DMS114 treated with DMSO at 0.1 percent for 48 hours (cell line): ENCODE measurements at regions not wholly inside any gene's neighbourhood (a gene's known extent, or its start where the extent isn't known, plus 50 kb on each side); places are given as distances from the start of the nearest gene placed in this dataset.
"Not testable (repeated sequence)": the region's sequence is repeated elsewhere in the genome, so short reads cannot be mapped to it uniquely, and the experiment has no call there.

ENCODE experiments used
- DNase-seq: peaks from one replicate; lab custom pipeline; 2025; ENCODE audit not compliant: unreplicated experiment; lab: John Stamatoyannopoulos, UW

DNA sequence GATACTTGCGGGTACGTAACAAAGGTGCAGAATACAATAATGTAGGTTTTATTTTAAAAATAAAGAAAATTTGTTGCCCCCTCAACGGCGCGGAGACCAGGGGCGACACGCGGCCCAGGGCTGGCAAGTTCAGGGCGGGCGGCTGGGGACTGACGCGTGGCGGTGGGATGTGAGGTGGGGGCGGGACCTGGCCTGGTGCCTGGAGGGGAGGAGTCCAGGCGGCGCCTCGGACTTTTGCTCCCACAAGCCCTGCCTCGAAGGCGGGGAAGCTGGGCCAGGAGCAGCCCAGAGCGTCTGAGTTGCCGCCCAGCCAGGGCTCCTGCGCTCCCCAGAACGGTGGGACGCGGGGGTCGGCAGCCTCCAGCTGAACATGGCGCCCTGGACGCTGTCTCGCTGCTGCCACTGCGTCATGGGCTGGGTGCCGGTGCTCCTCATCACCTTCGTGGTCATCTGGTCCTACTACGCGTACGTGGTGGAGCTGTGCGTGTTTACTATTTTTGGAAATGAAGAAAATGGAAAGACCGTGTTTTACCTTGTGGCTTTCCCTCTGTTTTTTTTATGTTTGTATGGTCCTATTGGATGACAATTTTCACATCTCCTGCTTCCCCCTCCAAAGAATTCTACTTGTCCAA lies 1122.8 kb upstream of the ATXN8OS start:
- DNase-seq: no peak

GRCh38 chr13:68982961-68983619 lies 1124.5 kb upstream of the ATXN8OS start:
- DNase-seq: no peak

DNA sequence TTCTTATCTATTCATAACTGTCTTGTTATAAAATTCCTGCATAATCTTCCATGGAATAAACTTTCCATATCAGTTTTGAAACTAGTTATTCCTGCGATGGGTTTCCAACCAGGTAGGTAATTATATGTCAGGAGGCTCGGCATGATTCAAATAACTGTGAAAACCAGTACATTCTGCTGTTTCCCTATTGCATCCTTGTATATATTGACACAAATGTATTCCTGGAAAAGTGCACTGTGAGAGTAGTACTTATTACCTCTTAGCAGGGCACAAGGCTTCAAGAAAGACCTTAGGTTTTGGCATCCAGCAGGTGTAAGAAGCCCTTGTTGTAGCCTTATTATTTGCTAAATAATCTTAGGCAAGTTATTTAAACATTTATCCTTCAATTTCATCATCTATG lies 1131.3 kb upstream of the ATXN8OS start:
- no peak for DNase-seq

GRCh38 chr13:68970532-68970931 lies 1137.1 kb upstream of the ATXN8OS start:
- no peak for DNase-seq

DNA sequence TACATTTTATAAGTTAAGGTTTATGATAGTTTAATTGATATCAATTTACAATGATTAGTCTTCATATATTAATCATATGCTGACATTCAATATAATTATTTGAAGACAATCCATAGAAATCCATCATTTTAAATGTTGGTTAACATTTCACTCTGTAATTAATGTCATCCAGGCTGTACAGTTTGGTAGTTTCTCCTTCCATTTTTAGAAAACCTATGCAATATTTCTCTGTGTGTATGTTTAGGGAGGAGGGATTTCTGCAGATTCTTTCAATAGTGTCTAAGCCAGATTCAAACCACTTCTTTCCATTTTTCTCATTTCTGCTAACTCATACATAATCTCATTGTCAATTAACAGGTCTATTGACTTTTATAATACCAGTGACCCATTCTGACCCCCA lies 1159.0 kb upstream of the ATXN8OS start:
- no peak for DNase-seq

DNA sequence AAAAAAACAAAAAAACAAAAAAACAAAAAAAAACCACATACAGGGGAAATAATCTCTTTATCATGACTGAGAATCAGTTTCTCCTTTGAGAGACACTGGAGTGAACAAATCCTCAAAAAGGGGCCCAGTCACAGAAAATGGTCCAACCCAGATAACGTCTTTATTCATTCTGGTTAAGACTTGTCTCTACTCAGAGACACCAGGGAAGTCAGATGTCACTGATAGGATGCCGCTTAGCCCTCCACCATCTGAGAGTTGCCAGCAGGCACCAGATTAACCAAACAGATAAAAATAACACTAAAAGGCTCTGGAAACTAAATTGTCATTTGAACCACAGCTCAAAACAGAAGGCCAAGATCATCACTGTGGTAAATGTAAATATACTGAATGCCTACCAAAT lies 1163.4 kb upstream of the ATXN8OS start:
- no peak for DNase-seq

DNA sequence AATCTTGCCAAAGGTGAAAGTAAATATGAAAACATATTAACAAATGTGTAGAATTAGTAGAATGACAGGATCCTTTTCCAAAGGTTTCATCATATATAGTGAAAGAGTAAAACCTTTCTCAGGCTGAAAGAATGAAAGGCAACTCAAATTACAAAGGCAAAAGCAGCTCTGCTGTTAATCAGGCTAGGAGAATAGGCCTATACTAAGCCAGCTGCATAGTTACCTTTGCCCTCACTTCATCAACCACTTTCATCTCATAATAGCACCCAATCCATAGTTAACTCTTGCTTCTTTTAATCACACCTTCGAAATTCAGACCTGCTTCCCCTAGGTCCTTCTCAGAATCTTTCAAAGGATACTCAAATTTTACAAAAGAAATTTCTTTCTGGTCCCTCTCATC lies 1167.6 kb upstream of the ATXN8OS start:
- DNase-seq: no peak

DNA sequence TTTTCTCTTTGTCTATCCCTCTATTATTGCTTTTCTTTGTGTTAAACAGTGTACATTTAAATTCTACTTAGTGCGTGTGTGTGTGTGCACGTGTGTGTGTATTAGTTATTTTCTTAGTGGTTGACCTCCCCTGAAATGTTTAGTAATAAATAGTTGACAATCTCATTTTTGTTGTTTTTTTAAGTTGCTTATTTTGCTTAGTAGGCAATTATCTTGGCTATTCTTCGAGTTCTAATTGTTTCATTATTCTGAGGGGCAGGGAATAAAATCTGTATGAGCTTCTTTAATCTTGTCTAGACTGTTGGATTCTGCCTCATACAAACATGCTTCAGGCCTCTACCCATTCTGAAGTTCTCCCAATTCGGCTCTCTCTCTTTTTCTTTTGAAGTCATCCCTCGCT lies 1169.0 kb upstream of the ATXN8OS start:
- DNase-seq: no peak

DNA sequence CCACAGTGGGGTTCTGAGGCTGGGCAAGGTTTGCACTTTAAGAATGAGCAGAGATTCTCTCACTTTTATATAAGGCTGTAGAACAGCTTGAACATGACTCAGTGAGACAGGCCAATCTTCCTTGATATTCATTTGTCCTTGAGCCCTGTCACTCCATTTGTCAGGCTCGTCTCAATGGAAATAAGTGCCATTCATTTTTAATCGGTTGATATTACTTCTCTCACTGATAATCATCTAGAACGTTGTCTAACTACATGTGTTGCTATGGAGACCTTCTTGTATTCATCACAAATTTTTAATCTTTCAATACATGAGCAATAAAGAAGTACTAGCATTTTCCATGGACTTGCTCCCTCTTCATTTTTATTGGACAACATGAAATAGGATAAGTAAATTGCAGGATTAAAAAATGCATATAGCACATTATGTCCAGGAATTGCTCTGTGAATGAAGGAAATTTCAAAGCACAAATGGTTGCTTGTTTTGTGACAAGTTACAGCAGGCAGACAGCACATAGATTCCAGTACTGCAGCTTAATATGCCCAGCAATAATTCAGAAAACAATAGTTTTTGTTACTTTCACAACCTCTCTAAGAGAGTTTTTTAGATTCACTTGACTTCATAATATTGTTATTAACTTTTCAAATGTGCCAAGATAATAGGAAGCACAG lies 1178.4 kb upstream of the ATXN8OS start:
- DNase-seq: no peak

DNA sequence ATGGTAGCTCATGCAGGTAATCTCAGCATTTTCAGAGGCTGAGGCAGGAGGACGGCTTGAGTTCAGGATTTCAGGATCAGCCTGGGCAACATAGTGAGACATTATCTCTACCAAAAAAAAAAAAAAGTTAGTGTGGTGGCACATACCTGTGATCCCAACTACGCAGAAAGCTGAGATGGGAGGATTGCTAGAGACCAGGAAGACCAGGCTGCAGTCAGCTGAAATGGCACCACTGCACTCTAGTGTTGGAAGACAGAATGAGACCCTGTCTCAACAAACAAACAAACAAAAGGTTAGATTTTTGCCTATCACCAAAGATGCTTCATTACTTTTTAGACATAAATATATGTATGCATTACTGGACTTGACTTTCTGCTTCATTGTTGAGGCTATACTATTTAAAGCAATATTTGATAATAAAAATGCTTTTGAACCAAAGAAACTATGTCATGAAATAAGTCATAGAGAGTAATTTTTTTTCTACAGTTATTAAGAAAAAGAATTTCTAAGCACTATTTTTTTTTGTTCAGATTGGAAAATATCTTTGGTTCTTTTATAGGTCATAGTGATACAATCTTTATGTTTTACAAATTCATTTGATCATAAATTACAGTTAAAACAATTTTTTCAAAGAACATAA lies 1180.1 kb upstream of the ATXN8OS start:
- DNase-seq: peak; percentile 10

GRCh38 chr13:68923995-68924394 lies 1183.6 kb upstream of the ATXN8OS start:
- DNase-seq: no peak

GRCh38 chr13:68908879-68909278 lies 1198.7 kb upstream of the ATXN8OS start:
- no peak for DNase-seq

DNA sequence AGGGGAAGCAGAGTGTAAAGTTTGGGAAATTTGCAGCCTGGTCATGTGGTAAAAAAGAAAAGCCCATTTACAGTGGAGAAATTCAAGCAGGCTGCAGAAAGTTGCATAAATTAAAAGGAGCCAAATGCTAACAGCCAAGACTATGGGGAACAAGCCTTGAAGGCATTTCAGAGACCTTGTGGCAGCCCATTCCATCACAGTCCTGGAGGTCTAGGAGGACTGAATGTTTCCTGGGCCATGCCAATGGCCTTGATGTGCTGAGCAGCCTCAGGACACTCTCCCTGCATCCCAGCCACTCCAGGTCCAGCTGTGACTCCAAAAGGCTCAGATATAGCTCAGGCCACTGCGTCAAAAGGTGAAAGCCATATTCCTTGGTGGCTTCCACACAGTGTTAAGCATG lies 1202.4 kb upstream of the ATXN8OS start:
- no peak for DNase-seq

GRCh38 chr13:68897331-68897928 lies 1210.2 kb upstream of the ATXN8OS start:
- DNase-seq: no peak

DNA sequence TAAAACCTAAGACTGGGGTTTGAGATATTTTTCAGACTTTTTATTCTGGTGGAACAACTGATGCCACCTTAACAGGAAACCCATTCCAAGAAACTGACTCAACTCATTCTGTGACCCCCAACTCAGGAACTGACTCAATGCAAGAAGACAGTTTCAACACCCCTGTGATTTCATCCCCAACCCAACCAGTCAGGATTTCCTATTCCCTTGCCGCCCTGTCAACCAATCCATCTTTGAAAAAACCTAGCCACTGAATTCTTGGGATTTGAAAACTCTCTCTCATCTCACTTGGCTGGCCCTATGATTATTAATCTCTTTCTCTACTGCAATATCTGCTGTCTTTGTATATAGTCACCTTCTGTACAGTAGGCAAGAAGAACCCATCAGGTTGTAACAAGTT lies 1211.9 kb upstream of the ATXN8OS start:
- no peak for DNase-seq

GRCh38 chr13:68893721-68894120 lies 1213.9 kb upstream of the ATXN8OS start:
- DNase-seq: not testable (repeated sequence)

- not testable (repeated sequence) for DNase-seq
These were observed 1215.0 kb upstream of the ATXN8OS start for GRCh38 chr13:68892596-68892995.

DNA sequence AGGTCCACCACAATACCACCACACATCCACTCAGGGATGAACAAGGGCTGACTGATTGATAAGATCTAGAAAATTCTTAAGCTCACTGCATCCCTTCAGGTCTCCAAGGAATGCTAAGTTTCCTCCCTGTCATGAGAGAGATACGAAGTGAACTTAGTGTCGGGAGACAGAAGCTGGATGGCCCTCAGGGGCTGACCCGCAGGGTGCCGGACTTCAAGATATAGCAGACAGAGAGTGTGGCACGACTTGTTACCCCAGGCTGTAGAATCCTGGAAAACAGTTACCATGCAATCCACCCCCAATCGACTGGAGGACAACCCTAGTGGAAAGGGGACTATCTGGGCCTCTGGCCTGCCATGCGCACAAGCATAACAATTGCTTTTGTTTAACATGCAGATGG lies 1217.5 kb upstream of the ATXN8OS start:
- not testable (repeated sequence) for DNase-seq

GRCh38 chr13:68888832-68889231 lies 1218.8 kb upstream of the ATXN8OS start:
- DNase-seq: no peak

GRCh38 chr13:68872338-68872737 lies 1235.3 kb upstream of the ATXN8OS start:
- no peak for DNase-seq

DNA sequence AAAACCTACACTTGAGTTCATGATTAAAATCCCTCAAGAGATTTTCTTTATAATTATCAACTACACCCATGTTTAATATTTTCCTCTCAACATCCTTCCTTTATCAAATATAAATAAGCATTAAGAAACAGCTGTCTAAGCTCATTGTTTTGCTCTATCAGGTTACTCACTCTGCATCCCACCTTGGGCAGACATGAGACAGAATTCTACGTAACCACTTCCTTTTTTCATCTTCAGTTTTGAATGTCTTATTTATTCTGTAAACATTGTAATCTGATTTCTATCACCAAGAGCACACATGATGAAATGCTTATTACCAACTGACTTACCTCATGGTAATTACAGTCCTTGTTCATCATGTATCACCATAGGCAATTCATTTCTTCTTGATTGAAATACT lies 1256.6 kb upstream of the ATXN8OS start:
- no peak for DNase-seq

GRCh38 chr13:68850160-68850559 lies 1257.5 kb upstream of the ATXN8OS start:
- DNase-seq: no peak
